ENCODE measurements at regions not wholly inside any gene's neighbourhood (a gene's known extent, or its start where the extent isn't known, plus 50 kb on each side); places are given as distances from the start of the nearest gene placed in this dataset.

- TF ChIP-seq POLR2A (IDR thresholded peaks at IDR 0.05): no peak
- TF ChIP-seq EP300 (IDR thresholded peaks at IDR 0.05): no peak
- TF ChIP-seq CTCF (IDR thresholded peaks at IDR 0.05): no peak
These were observed 222.9 kb upstream of the DEFB112 start for GRCh38 chr6:50272611-50273010.

All from sigmoid colon (tissue), 4 donors.